IPS DF 4.7 (cell line): ENCODE measurements at regions not wholly inside any gene's neighbourhood (a gene's known extent, or its start where the extent isn't known, plus 50 kb on each side); places are given as distances from the start of the nearest gene placed in this dataset.

Source experiments
- DNase-seq: peaks from one replicate; pipeline ENCODE4 v3.0.0-alpha.2; 2013; ENCODE audit warnings: low spot score; ENCODE audit errors: extremely low read depth

GRCh38 chr2:129766374-129766993, 213.0 kb upstream of the RAB6C start:
- DNase-seq = no peak

GRCh38 chr2:129767346-129768035, 212.0 kb upstream of the RAB6C start:
- DNase-seq = no peak

GRCh38 chr2:129768036-129768386, 211.5 kb upstream of the RAB6C start:
- DNase-seq = no peak

GRCh38 chr2:129768485-129769184, 210.8 kb upstream of the RAB6C start:
- no peak for DNase-seq

GRCh38 chr2:129769185-129769991, 210.1 kb upstream of the RAB6C start:
- no peak for DNase-seq

GRCh38 chr2:129771418-129772189, 207.9 kb upstream of the RAB6C start:
- DNase-seq = no peak

- DNase-seq = no peak
These were observed 207.3 kb upstream of the RAB6C start for GRCh38 chr2:129772190-129772579.

- no peak for DNase-seq
These were observed 203.4 kb upstream of the RAB6C start for GRCh38 chr2:129775952-129776653.

- no peak for DNase-seq
These were observed 202.3 kb upstream of the RAB6C start for GRCh38 chr2:129777146-129777545.

- no peak for DNase-seq
These were observed 201.5 kb upstream of the RAB6C start for GRCh38 chr2:129777762-129778583.

GRCh38 chr2:129778584-129778877, 200.9 kb upstream of the RAB6C start:
- no peak for DNase-seq

- no peak for DNase-seq
These were observed 199.7 kb upstream of the RAB6C start for GRCh38 chr2:129779783-129780182.

- DNase-seq = no peak
These were observed 198.9 kb upstream of the RAB6C start for GRCh38 chr2:129780316-129781270.

GRCh38 chr2:129781749-129782632, 197.5 kb upstream of the RAB6C start:
- DNase-seq = no peak

- no peak for DNase-seq
These were observed 196.9 kb upstream of the RAB6C start for GRCh38 chr2:129782633-129782990.

- no peak for DNase-seq
These were observed 195.0 kb upstream of the RAB6C start for GRCh38 chr2:129784486-129784885.

GRCh38 chr2:129791712-129792111, 187.8 kb upstream of the RAB6C start:
- no peak for DNase-seq

- DNase-seq = no peak
These were observed 186.0 kb upstream of the RAB6C start for GRCh38 chr2:129793431-129793902.
